GM18867 (cell line): ENCODE measurements at regions not wholly inside any gene's neighbourhood (a gene's known extent, or its start where the extent isn't known, plus 50 kb on each side); places are given as distances from the start of the nearest gene placed in this dataset.
"Not testable (repeated sequence)": the region's sequence is repeated elsewhere in the genome, so short reads cannot be mapped to it uniquely, and the experiment has no call there.

Source experiments
- ATAC-seq: cut with Tn5 transposase; IDR thresholded peaks from one replicate; pipeline ENCODE4 v1.9.1; 2021; ENCODE audit warnings: mild to moderate bottlenecking, moderate library complexity; ENCODE audit not compliant: unreplicated experiment

GRCh38 chr2:234863043-234863934 is 88.5 kb upstream of the SH3BP4 start:
- no peak for ATAC-seq

GRCh38 chr2:234861841-234862735 is 89.7 kb upstream of the SH3BP4 start:
- ATAC-seq: no peak

DNA sequence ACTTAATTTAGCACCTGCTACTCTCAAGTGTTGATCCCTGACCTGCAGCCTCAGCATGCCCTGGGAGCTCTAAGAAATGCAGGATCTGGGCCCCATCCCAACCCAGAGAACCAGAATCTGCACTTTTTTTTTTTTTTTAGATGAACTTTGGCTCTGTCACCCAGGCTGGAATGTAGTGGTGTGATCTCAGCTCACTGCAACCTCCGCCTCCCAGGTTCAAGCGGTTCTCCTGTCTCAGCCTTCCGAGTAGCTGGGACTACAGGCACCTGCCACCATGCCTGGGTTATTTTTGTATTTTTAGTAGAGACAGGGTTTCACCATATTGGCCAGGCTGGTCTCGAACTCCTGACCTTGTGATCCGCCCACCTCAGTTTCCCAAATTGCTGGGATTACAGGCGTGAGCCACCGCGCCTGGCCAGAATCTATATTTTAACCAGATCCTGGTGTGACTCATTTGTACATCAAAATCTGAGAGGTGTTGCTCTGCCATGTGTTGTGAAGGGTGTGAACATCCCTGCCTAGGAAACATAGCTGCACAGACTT is 92.4 kb upstream of the SH3BP4 start:
- not testable (repeated sequence) for ATAC-seq

DNA sequence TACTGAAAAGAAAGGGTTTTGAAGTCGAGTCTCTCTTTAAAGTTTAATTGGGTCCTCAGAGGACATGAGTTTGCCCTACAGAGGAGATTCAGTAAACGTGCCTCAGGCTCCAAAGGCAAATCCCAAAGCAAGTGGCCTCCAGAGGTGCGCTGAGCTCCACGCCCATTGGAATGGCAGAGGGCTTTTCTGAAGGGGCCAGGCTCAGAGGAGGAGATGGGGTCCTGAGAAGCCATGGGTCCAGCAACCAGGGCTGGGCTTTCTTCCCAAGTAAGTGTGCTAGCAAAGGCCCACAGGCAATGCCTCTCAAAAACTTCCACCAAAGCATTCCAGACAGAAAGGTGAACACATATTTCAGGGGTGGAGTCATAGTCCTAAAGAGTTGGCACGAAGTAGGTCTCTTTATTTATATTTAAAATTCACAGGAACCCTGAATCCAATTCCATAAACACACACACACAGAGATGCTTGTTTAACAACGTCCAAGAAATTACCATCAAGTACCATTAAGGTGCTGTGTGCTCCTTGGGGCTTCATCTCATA is 93.0 kb upstream of the SH3BP4 start:
- no peak for ATAC-seq

- ATAC-seq: no peak
These were observed 93.7 kb upstream of the SH3BP4 start for GRCh38 chr2:234858145-234858544.

GRCh38 chr2:234853729-234854128 is 98.1 kb upstream of the SH3BP4 start:
- ATAC-seq: no peak

GRCh38 chr2:234852941-234853340 is 98.9 kb upstream of the SH3BP4 start:
- ATAC-seq: no peak

- ATAC-seq: no peak
These were observed 99.8 kb upstream of the SH3BP4 start for GRCh38 chr2:234852035-234852434.

GRCh38 chr2:234851451-234851850 is 100.4 kb upstream of the SH3BP4 start:
- ATAC-seq: no peak

DNA sequence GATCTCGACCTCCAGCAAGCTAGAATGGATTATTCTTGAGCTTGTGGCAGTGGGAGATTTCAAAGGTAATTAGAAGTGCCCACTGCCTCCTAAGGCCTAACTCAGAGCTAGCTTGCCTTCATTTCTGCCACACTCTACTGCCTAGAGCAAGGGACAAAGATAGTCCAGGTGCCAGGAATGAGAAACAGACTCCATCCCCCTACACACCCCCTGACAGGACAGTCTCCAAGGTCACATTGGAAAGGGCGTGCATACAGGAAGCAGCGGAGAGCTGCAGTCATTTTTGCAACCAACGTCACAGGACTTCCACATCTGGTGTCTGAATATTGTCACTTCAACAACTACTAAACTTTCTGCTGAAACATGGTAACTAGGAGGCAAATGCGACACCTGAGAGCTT is 101.0 kb upstream of the SH3BP4 start:
- no peak for ATAC-seq

GRCh38 chr2:234849678-234850077 is 102.1 kb upstream of the SH3BP4 start:
- ATAC-seq: no peak

- ATAC-seq: no peak
These were observed 103.2 kb upstream of the SH3BP4 start for GRCh38 chr2:234848578-234848977.

DNA sequence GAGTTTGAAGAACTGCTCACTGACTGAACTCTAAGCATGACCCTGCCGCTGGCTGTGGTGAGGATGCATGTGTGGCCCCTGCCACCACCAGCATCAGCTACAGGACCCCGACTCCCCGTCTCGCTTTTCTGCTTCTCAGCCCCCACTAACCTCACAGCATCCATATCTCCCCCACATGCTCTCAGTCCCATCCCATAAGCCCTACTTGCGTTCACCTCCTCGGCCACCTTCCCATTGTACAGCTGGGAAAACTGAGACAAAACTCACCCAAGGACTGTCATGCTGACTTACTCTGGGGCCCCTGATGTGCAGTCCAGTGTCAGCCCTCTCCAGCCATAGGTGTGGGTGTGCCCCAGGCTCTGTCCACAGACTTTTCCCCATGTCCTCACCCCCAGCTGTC is 104.2 kb upstream of the SH3BP4 start:
- ATAC-seq: no peak

DNA sequence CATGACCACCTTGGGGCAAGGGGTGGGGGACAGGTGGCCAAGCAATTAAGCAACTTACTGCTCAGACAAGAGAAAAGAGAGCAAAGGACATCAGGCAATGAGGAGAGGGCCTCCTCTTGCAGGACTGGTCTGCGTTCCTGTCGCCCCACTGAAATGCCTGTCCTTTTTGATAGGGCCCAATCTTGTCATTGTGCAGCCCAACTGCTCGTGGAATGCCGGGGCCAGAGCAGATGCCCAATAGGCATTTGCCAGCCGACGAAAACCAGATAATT is 104.5 kb upstream of the SH3BP4 start:
- ATAC-seq: no peak

- no peak for ATAC-seq
These were observed 105.0 kb upstream of the SH3BP4 start for GRCh38 chr2:234846599-234847363.

GRCh38 chr2:234845602-234846590 is 105.9 kb upstream of the SH3BP4 start:
- no peak for ATAC-seq

- no peak for ATAC-seq
These were observed 108.4 kb upstream of the SH3BP4 start for GRCh38 chr2:234843411-234843810.

DNA sequence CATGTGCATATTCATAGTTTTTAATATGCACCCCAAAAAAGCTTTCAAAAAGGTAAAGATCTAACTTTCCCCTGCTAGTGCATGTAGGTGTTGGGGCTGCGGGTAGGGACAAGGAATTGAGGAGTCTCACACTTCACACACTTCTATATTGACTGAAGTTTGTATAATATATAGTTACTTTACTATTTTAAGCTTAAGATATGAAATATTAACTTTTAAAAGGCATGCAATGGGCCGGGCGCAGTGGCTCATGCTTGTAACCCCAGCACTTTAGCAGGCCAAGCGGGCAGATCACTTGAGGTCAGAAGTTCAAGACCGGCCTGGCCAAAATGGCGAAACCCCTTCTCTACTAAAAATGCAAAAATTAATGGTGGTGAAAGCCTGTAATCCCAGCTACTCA is 109.1 kb upstream of the SH3BP4 start:
- ATAC-seq: no peak

GRCh38 chr2:234841321-234842015 is 110.3 kb upstream of the SH3BP4 start:
- no peak for ATAC-seq
